Uterus (tissue), 3 donors: ENCODE measurements at regions not wholly inside any gene's neighbourhood (a gene's known extent, or its start where the extent isn't known, plus 50 kb on each side); places are given as distances from the start of the nearest gene placed in this dataset.

Source experiments
- DNase-seq, 2 donors: peaks; one replicate each; pipeline ENCODE4 v3.0.0-alpha.2; 2019 to 2020
- H3K27ac ChIP-seq, 2 donors: fragments of 200-600 bp; sonication (generic); 1 replicate in 1 of 2; 2 replicates in 1 of 2; pipeline ENCODE4 v1.5.1; 2016 to 2018
- H3K27me3 ChIP-seq, 2 donors: fragments of 200-600 bp; sonication (generic); one replicate each; pipeline ENCODE4 v1.5.1; 2018 to 2019; ENCODE audit warnings: control low read depth in 1 of 2
- H3K36me3 ChIP-seq, 2 donors: fragments of 200-600 bp; sonication (generic); one replicate each; pipeline ENCODE4 v1.5.1; 2019; ENCODE audit warnings: control low read depth in 1 of 2
- H3K4me1 ChIP-seq, 2 donors: fragments of 200-600 bp; sonication (generic); one replicate each; pipeline ENCODE4 v1.5.1; 2018 to 2019; ENCODE audit warnings: control low read depth in 1 of 2
- H3K4me3 ChIP-seq, 2 donors: fragments of 200-600 bp; sonication (generic); 1 replicate in 1 of 2; 2 replicates in 1 of 2; pipeline ENCODE4 v1.5.1; 2018 to 2019; ENCODE audit warnings: mild to moderate bottlenecking in 1 of 2
- H3K9me3 ChIP-seq, 2 donors: fragments of 200-600 bp; sonication (generic); one replicate each; pipeline ENCODE4 v1.5.1; 2019; ENCODE audit warnings: control low read depth in 1 of 2
- CTCF ChIP-seq, 4 experiments: fragments of 200-600 bp in 2 of 4; fragments of 450-650 bp in 2 of 4; sonication (generic) in 2 of 4; IDR thresholded peaks; one replicate each; pipeline ENCODE4 v1.5.1; 2016 to 2019; ENCODE audit warnings: antibody characterized with exemption in 4 of 4, mild to moderate bottlenecking in 2 of 4, moderate library complexity in 1 of 4
- POLR2A ChIP-seq, 2 donors: fragments of 450-650 bp; IDR thresholded peaks; one replicate each; pipeline ENCODE4 v1.6.1; 2016; ENCODE audit warnings: antibody characterized with exemption in 2 of 2, mild to moderate bottlenecking in 1 of 2, moderate library complexity in 1 of 2
- intact Hi-C: fragments of 100-400 bp; cut with DNase I; formaldehyde crosslinking; loops from one replicate; pipeline ENCODE4 v1.15.1; 2023; ENCODE audit warnings: low total_unique reads
- donor health status: DM: yes; HTN: yes; CAD: no.

GRCh38 chr5:27733237-27733636, 694.9 kb upstream of the CDH9 start:
- Histone ChIP-seq H3K27ac (no peak overlapping the region), H3K9me3 (no peaks in the 10 kb centered on the region), H3K4me3 (no peak overlapping the region), H3K36me3 (no peaks in the 10 kb centered on the region), H3K27me3 (no peaks in the 10 kb centered on the region), H3K4me1 (no peaks in the 10 kb centered on the region)
- TF ChIP-seq POLR2A (IDR thresholded peaks at IDR 0.05) (no peak), CTCF (IDR thresholded peaks at IDR 0.05) (no peak)
- intact Hi-C loops, result no loop called here
- DNase-seq, result no peak

- H3K4me3 ChIP-seq, result no peak overlapping the region
- no peaks in the 10 kb centered on the region for H3K4me1 ChIP-seq
- no peak for TF ChIP-seq CTCF (IDR thresholded peaks at IDR 0.05)
- no peak for TF ChIP-seq POLR2A (IDR thresholded peaks at IDR 0.05)
- H3K27ac ChIP-seq, result no peak overlapping the region
- intact Hi-C loops, result no loop called here
- no peaks in the 10 kb centered on the region for H3K27me3 ChIP-seq
- DNase-seq, result no peak
- no peaks in the 10 kb centered on the region for H3K36me3 ChIP-seq
- no peaks in the 10 kb centered on the region for H3K9me3 ChIP-seq
Observed at GRCh38 chr5:27727254-27727653, 688.9 kb upstream of the CDH9 start.

GRCh38 chr5:27722337-27722736, 684.0 kb upstream of the CDH9 start:
- H3K27me3 ChIP-seq, result no peaks in the 10 kb centered on the region
- no peaks in the 10 kb centered on the region for H3K9me3 ChIP-seq
- no peak overlapping the region for H3K27ac ChIP-seq
- no peak overlapping the region for H3K4me3 ChIP-seq
- DNase-seq, result no peak
- intact Hi-C loops, result no loop called here
- H3K4me1 ChIP-seq, result no peaks in the 10 kb centered on the region
- no peaks in the 10 kb centered on the region for H3K36me3 ChIP-seq
- TF ChIP-seq POLR2A (IDR thresholded peaks at IDR 0.05), result no peak

- H3K4me1 ChIP-seq, result no peaks in the 10 kb centered on the region
- H3K4me3 ChIP-seq, result no peak overlapping the region
- no peaks in the 10 kb centered on the region for H3K27me3 ChIP-seq
- no peaks in the 10 kb centered on the region for H3K9me3 ChIP-seq
- no peak overlapping the region for H3K27ac ChIP-seq
- no peaks in the 10 kb centered on the region for H3K36me3 ChIP-seq
- intact Hi-C loops, result no loop called here
- TF ChIP-seq CTCF (IDR thresholded peaks at IDR 0.05) (no peak), POLR2A (IDR thresholded peaks at IDR 0.05) (no peak)
- no peak for DNase-seq
Observed at GRCh38 chr5:27708534-27708933, 670.1 kb upstream of the CDH9 start.

- H3K4me1 ChIP-seq, result no peaks in the 10 kb centered on the region
- H3K27me3 ChIP-seq, result no peaks in the 10 kb centered on the region
- intact Hi-C loops, result no loop called here
- TF ChIP-seq CTCF (IDR thresholded peaks at IDR 0.05) (no peak), POLR2A (IDR thresholded peaks at IDR 0.05) (no peak)
- H3K9me3 ChIP-seq, result no peaks in the 10 kb centered on the region
- no peak overlapping the region for H3K27ac ChIP-seq
- no peaks in the 10 kb centered on the region for H3K36me3 ChIP-seq
- no peak for DNase-seq
- no peak overlapping the region for H3K4me3 ChIP-seq
Observed at GRCh38 chr5:27706832-27707231, 668.4 kb upstream of the CDH9 start.

GRCh38 chr5:27705661-27706060, 667.3 kb upstream of the CDH9 start:
- no peak overlapping the region for H3K4me3 ChIP-seq
- no peak for TF ChIP-seq CTCF (IDR thresholded peaks at IDR 0.05)
- TF ChIP-seq POLR2A (IDR thresholded peaks at IDR 0.05), result no peak
- intact Hi-C loops, result no loop called here

More at GRCh38 chr5:27705661-27706060, 667.3 kb upstream of the CDH9 start:
- H3K36me3 ChIP-seq, result no peaks in the 10 kb centered on the region
- H3K27ac ChIP-seq, result no peak overlapping the region
- no peak for DNase-seq
- H3K27me3 ChIP-seq, result no peaks in the 10 kb centered on the region
- H3K4me1 ChIP-seq, result no peaks in the 10 kb centered on the region
- H3K9me3 ChIP-seq, result no peaks in the 10 kb centered on the region
